ENCODE measurements at regions not wholly inside any gene's neighbourhood (a gene's known extent, or its start where the extent isn't known, plus 50 kb on each side); places are given as distances from the start of the nearest gene placed in this dataset.
"Not testable (repeated sequence)": the region's sequence is repeated elsewhere in the genome, so short reads cannot be mapped to it uniquely, and the experiment has no call there.

- Mint-ChIP-seq H3K4me1 (peaks cover 1% of the 10 kb centered on the region), H3K36me3 (no peaks in the 10 kb centered on the region), H3K9me3 (no peaks in the 10 kb centered on the region), H3K27ac (no peak overlapping the region), H3K27me3 (peaks cover 12% of the 10 kb centered on the region), H3K4me3 (no peak overlapping the region)
- no peak for DNase-seq
Measured at GRCh38 chr6:163738725-163739407, 324.3 kb downstream of the QKI start.

- Mint-ChIP-seq H3K4me3 (no peak overlapping the region), H3K9me3 (no peaks in the 10 kb centered on the region), H3K27ac (no peak overlapping the region), H3K4me1 (peaks cover 1% of the 10 kb centered on the region), H3K36me3 (no peaks in the 10 kb centered on the region), H3K27me3 (peaks cover 12% of the 10 kb centered on the region)
- no peak for DNase-seq
Measured at GRCh38 chr6:163738304-163738703, 323.8 kb downstream of the QKI start.

- Mint-ChIP-seq H3K4me1 (peaks cover 1% of the 10 kb centered on the region), H3K4me3 (no peak overlapping the region), H3K9me3 (no peaks in the 10 kb centered on the region), H3K36me3 (no peaks in the 10 kb centered on the region), H3K27me3 (peaks cover 8% of the 10 kb centered on the region), H3K27ac (no peak overlapping the region)
- DNase-seq, result no peak
Measured at GRCh38 chr6:163735076-163735475, 320.6 kb downstream of the QKI start.

- Mint-ChIP-seq H3K4me3 (no peak overlapping the region), H3K27ac (no peak overlapping the region), H3K9me3 (no peaks in the 10 kb centered on the region), H3K27me3 (peaks cover 8% of the 10 kb centered on the region), H3K36me3 (no peaks in the 10 kb centered on the region), H3K4me1 (peaks cover 1% of the 10 kb centered on the region)
- DNase-seq, result no peak
Measured at GRCh38 chr6:163733061-163733460, 318.5 kb downstream of the QKI start.

GRCh38 chr6:163732479-163732878 is 318.0 kb downstream of the QKI start:
- Mint-ChIP-seq H3K4me1 (peaks cover 1% of the 10 kb centered on the region), H3K9me3 (no peaks in the 10 kb centered on the region), H3K36me3 (no peaks in the 10 kb centered on the region), H3K27ac (no peak overlapping the region), H3K27me3 (peaks cover 8% of the 10 kb centered on the region), H3K4me3 (no peak overlapping the region)
- DNase-seq, result no peak

GRCh38 chr6:163732014-163732351 is 317.5 kb downstream of the QKI start:
- not testable (repeated sequence) for H3K4me3 Mint-ChIP-seq, H3K36me3 Mint-ChIP-seq, H3K9me3 Mint-ChIP-seq, DNase-seq, H3K27ac Mint-ChIP-seq, H3K27me3 Mint-ChIP-seq, H3K4me1 Mint-ChIP-seq

- DNase-seq, result no peak
- H3K9me3 Mint-ChIP-seq, result no peaks in the 10 kb centered on the region
- no peak overlapping the region for H3K4me3 Mint-ChIP-seq
- peaks cover 4% of the 10 kb centered on the region for H3K27me3 Mint-ChIP-seq
- no peak overlapping the region for H3K27ac Mint-ChIP-seq
- peaks cover 1% of the 10 kb centered on the region for H3K4me1 Mint-ChIP-seq
- no peaks in the 10 kb centered on the region for H3K36me3 Mint-ChIP-seq
Measured at GRCh38 chr6:163731215-163732013, 316.9 kb downstream of the QKI start.

- Mint-ChIP-seq H3K27me3 (peaks cover 3% of the 10 kb centered on the region), H3K36me3 (no peaks in the 10 kb centered on the region), H3K4me1 (no peaks in the 10 kb centered on the region), H3K9me3 (no peaks in the 10 kb centered on the region), H3K4me3 (no peak overlapping the region), H3K27ac (no peak overlapping the region)
- no peak for DNase-seq
Measured at GRCh38 chr6:163730246-163731210, 316.0 kb downstream of the QKI start.

GRCh38 chr6:163729127-163729872 is 314.8 kb downstream of the QKI start:
- Mint-ChIP-seq H3K4me1 (no peaks in the 10 kb centered on the region), H3K36me3 (no peaks in the 10 kb centered on the region), H3K9me3 (no peaks in the 10 kb centered on the region), H3K27me3 (no peaks in the 10 kb centered on the region), H3K4me3 (no peak overlapping the region), H3K27ac (no peak overlapping the region)
- DNase-seq, result no peak

GRCh38 chr6:163728442-163729126 is 314.1 kb downstream of the QKI start:
- Mint-ChIP-seq H3K27me3 (no peaks in the 10 kb centered on the region), H3K4me3 (no peak overlapping the region), H3K4me1 (no peaks in the 10 kb centered on the region), H3K9me3 (no peaks in the 10 kb centered on the region), H3K36me3 (no peaks in the 10 kb centered on the region), H3K27ac (no peak overlapping the region)
- no peak for DNase-seq

- H3K27me3 Mint-ChIP-seq, result no peaks in the 10 kb centered on the region
- H3K9me3 Mint-ChIP-seq, result no peaks in the 10 kb centered on the region
- H3K36me3 Mint-ChIP-seq, result no peaks in the 10 kb centered on the region
- no peak for DNase-seq
- no peaks in the 10 kb centered on the region for H3K4me1 Mint-ChIP-seq
- no peak overlapping the region for H3K4me3 Mint-ChIP-seq
- no peak overlapping the region for H3K27ac Mint-ChIP-seq
Measured at GRCh38 chr6:163726037-163726695, 311.6 kb downstream of the QKI start.

- Mint-ChIP-seq H3K4me3 (no peak overlapping the region), H3K27ac (no peak overlapping the region), H3K36me3 (no peaks in the 10 kb centered on the region), H3K4me1 (no peaks in the 10 kb centered on the region), H3K9me3 (no peaks in the 10 kb centered on the region), H3K27me3 (no peaks in the 10 kb centered on the region)
- DNase-seq, result no peak
Measured at GRCh38 chr6:163725008-163725941, 310.8 kb downstream of the QKI start.

- no peak overlapping the region for H3K27ac Mint-ChIP-seq
- no peak overlapping the region for H3K4me3 Mint-ChIP-seq
Measured at GRCh38 chr6:163724196-163724595, 309.7 kb downstream of the QKI start.

More at GRCh38 chr6:163724196-163724595, 309.7 kb downstream of the QKI start:
- no peaks in the 10 kb centered on the region for H3K27me3 Mint-ChIP-seq
- H3K36me3 Mint-ChIP-seq, result no peaks in the 10 kb centered on the region
- no peak for DNase-seq
- H3K9me3 Mint-ChIP-seq, result no peaks in the 10 kb centered on the region
- no peaks in the 10 kb centered on the region for H3K4me1 Mint-ChIP-seq

Measured in activated naive CD8-positive, alpha-beta T cell treated with anti-CD3 and anti-CD28 coated beads for 36 hours (primary cell).